GM18508 (cell line): ENCODE measurements at regions not wholly inside any gene's neighbourhood (a gene's known extent, or its start where the extent isn't known, plus 50 kb on each side); places are given as distances from the start of the nearest gene placed in this dataset.
A peak's percentile ranks its signal among the peaks of the same experiment; 100 is the strongest.
"Not testable (repeated sequence)": the region's sequence is repeated elsewhere in the genome, so short reads cannot be mapped to it uniquely, and the experiment has no call there.

Experiments used
- ATAC-seq: cut with Tn5 transposase; IDR thresholded peaks from one replicate; pipeline ENCODE4 v1.9.1; 2021; ENCODE audit warnings: moderate number of reproducible peaks; ENCODE audit not compliant: insufficient read depth, unreplicated experiment

DNA sequence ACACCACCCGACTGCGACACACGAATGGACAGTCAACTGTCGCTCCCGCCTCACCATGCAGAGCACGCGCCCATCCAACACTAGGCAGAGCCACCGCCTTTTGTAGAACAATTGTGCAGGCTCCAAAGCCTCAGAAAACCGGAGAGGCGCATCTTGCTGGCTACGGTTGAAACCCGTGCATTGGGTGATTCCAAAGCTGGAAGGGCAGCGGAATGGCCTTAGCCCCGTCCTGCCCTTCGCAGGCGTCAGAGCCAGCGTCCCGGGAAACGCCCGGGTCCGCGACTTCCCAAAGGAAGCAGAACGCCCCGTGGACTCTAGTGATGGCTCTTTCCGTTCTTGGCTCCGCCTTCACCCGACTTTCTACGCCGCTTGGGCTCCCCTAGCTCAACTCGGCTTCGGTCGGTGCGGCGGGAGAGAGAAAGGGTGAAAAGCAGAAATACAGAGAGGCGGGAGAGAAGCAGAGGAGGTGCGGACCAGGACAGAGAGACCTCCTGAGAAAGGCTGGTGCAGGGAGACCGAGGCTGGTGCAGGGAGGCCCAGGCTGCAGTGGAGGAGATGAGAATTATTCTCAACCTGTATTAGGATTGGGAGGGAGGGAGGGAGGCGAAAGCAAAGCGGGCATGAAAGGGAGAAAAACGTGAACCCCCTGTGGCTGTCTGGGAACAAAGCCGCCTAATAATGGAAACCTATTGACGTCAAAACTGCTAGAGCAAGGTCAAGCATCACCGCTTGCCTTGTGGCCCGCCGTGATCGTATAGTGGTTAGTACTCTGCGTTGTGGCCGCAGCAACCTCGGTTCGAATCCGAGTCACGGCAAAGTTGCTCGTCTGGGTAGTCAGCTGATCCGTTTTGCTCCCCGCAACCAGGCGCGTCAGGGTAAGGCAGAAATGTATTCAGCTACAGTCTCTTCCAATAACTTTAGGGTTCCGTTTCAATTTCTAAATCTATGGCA is 99.5 kb downstream of the PRKAB2 start:
- no peak for ATAC-seq

DNA sequence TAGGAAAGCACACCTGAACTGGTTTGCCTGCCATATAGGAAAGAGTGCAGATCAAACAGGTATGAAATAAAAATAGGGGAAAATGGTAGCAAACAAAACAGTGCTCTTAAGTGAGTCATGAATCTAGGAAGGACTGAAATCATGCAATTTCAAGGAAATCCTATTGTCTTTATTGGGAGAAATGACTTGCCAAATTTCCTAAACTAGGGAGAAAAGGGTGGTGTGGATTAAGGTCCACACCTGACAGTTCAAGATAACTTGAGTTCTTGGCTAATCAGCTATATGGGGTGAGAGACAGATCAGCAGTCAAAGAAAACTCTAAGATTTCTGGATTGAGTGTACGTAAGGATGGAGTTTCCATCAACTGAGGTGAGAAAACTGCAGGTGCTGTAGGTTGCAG is 101.1 kb downstream of the PRKAB2 start:
- no peak for ATAC-seq

DNA sequence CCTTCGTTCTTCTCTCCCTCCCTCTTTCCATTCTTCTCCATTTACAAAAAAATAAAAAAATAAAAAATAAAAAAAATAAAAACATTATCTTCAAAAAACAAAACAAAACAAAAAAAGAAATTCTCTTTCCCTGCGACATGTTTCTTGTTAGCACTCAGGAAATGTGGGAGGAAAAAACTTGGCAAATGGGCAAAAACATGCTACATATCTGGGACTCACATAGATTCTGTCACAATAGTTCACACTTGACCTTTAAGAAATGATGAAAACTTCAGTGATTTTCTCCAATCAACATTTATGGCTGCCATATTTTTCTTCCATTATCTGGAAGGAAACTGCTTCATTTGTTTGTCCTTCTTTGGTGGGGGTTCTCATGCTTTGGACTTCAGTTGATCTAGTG is 109.3 kb downstream of the PRKAB2 start:
- no peak for ATAC-seq

DNA sequence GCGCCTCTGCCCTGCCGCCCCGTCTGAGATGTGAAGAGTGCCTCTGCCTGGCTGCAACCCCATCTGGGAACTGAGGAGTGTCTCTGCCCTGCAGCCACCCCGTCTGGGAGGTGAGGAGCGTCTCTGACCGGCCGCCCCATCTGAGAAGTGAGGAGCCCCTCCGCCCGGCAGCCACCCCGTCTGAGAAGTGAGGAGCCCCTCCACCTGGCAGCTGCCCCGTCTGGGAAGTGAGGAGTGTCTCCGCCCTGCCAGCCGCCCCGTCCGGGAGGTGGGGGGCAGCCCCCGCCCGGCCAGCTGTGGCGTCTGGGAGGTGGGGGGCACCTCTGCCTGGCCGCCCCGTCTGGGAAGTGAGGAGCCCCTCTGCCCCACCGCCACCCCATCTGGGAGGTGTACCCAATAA is 110.4 kb downstream of the PRKAB2 start:
- not testable (repeated sequence) for ATAC-seq

DNA sequence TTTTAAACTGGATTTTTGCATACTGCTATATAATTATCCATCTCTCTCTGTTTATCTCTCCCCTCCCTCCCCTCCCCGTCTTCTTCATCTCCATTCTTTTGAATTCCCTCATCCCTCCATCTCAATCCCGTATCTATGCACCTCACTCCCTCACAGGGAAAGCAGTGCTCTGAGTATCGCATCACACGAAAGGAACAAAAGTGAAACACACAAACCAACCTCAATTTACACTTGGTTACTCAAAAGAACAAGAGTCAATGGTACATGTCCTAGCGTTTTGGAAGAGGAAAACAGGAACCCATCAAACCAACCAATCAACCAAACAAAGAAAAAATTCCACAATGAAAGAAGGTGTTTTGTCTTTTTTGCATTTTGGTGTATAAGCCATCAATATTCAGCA is 115.1 kb downstream of the NBPF12 start:
- ATAC-seq: no peak

DNA sequence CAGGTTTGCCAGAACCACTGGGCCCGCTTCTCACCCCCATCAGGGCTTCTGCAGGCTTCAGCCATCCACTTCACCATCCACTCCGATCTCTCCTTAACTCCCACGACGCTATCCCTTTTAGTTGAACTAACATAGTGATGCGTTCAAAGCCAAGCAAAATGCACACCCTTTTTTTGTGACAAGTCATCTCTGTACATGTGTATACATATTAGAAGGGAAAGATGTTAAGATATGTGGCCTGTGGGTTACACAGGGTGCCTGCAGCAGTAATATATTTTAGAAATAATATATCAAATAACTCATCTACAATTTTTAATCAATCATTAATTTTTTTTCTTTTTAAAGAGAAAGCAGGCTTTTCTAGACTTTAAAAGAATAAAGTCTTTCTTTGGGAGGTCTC is 114.6 kb downstream of the NBPF12 start:
- ATAC-seq: no peak

DNA sequence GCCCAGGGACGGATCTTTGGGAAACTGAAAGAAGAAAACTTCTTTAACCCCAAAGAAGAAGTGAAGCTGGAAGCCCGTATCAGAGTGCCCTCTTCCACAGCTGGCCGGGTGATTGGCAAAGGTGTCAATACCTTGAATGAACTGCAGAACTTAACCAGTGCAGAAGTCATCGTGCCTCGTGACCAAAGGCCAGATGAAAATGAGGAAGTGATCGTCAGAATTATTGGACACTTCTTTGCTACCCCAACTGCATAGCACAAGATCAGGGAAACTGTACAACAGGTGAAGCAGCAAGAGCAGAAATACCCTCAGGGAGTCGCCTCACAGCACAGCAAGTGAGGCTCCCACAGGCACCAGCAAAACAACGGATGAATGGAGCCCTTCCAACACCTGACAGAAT is 114.0 kb downstream of the NBPF12 start:
- no peak for ATAC-seq

DNA sequence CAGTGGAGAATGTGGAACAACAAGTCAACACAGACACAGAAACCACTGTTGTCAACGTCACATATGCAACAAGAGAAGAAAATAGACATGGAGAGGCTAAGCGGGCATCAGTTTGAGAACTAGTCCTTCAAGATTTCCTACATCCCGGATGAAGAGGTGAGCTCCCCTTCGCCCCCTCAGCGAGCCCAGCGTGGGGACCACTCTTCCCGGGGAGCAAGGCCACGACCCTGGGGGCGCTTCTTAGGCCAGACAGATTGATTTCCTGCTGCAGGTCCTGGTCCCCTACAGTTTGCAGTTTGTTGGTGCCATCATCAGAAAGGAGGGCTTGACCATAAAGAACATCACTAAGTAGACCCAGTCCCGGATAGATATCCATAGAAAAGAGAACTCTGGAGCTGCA is 113.0 kb downstream of the NBPF12 start:
- no peak for ATAC-seq

DNA sequence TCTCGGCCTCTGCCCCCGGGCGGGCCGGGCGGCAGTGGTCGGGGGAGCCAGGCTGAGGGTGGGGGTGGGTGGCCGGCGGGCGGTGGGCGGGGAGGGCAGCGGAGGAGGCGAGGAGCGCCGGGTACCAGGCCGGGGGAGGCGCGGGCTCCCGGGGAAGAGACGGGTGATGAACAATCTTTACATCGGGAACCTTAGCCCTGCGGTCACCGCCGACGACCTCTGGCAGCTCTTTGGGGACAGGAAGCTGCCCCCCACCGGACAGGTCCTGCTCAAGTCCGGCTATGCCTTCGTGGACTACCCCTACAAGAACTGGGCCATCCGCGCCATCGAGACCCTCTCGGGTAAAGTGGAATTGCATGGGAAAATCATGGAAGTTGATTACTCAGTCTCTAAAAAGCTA is 112.5 kb downstream of the NBPF12 start:
- ATAC-seq: no peak

DNA sequence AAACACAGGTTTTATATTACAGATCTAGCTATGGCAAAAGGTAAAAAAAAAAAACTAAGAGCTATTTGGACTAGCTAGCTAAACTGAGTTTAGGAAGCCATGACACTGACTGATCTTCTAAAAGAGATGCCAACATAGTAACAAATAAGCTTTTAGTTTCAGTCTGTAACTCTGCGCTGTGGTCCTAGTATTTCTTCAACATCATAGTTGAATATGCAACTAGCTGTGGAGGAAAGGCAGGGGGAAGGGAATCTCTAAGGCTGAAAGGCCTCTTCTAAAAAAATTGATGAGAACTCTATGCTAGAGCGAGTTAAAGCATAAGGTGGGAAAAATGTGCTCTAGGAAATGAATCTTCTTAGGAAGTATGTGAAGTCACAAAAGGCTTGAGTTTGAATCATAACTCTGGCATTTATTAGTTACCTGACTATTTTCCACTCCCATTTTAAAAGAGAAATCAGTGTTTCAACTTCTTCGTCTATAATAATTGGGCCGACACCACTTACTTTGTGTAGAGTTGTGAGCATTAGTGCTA is 108.8 kb downstream of the NBPF12 start:
- ATAC-seq: peak; percentile 46

DNA sequence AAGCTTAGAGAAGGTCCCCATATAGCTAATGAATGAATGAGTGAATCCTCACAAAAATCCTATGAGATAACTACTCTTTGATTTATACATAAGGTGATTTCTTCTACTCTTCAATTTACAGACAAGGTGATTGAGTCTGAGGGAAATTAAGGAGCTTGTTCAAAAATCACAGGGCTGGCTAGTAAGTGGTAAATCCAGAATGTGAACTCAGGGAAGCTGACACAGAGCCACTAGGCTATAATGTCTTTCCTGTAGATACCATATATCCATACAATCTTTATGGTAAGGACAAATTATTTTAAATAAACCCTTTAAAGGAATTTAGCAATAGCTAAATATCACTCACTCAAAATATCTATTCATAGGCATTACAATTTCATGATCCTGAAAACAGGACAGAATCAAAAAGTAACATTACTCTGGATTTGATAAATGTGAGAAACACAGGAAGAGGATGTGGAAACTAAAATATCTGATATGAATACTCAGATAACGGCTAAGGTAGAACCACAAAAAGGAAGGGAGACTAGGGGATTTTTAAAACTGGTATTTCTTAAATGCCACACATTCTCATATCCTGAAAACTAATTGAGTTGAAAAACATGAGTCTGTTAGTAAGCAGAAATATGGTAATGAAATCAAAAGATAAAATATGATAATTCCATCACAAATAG is 108.2 kb downstream of the NBPF12 start:
- peak; percentile 39 for ATAC-seq
